T-helper 1 cell treated with Interleukin-12 subunit alpha and Interleukin-12 subunit beta and Interleukin-4 antibody, amounts not matched to agents 30 μg/mL and 1 μg/mL, for 36 hours (primary cell): ENCODE measurements at regions not wholly inside any gene's neighbourhood (a gene's known extent, or its start where the extent isn't known, plus 50 kb on each side); places are given as distances from the start of the nearest gene placed in this dataset.

Experiments
- H3K27ac Mint-ChIP-seq: one replicate; pipeline ENCODE4 v1.8.0; 2021; ENCODE audit warnings: mild to moderate bottlenecking, mixed read lengths
- H3K27me3 Mint-ChIP-seq: one replicate; pipeline ENCODE4 v1.8.0; 2021; ENCODE audit warnings: low read depth, mixed read lengths
- H3K36me3 Mint-ChIP-seq: one replicate; pipeline ENCODE4 v1.8.0; 2021; ENCODE audit warnings: low read depth, mixed read lengths
- H3K4me1 Mint-ChIP-seq: one replicate; pipeline ENCODE4 v1.8.0; 2021; ENCODE audit warnings: low read depth, mixed read lengths
- H3K4me3 Mint-ChIP-seq: one replicate; pipeline ENCODE4 v1.8.0; 2021; ENCODE audit warnings: mild to moderate bottlenecking, moderate library complexity, mixed read lengths
- H3K9me3 Mint-ChIP-seq: one replicate; pipeline ENCODE4 v1.8.0; 2021; ENCODE audit warnings: mixed read lengths

DNA sequence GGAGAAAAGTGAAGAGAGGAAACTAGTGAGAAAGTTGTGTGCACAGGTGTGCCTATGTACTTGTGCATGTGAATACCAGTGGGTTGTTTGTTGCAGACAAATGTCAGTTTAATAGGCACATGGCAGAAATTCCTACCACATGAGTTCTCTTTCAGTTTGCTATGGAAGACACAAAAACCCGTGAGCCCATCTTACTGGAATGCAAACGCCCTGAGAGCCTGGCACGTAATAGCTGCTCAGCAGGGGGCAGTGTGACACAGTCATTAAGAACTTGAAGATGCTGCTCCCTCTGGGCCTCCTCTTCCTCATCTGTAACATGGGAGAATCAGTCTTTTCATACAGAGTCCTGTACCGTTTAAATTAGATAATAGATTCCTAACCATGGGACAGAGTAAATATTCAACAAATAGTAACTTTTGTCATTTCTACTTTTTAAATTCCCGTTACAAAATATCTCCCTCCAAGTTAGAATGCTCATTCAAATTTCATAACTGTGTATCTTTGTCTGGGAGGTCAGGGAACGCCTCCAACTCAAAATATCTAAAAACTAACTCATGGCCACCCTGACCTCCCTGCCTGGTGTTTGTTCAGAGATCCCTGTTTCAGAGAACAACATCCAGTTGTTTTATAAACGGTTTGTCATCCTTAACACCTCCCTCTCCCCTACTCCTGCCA is 802.9 kb downstream of the MAFB start:
- Mint-ChIP-seq H3K27ac (no peak overlapping the region), H3K27me3 (no peaks in the 10 kb centered on the region), H3K4me3 (no peak overlapping the region), H3K4me1 (no peaks in the 10 kb centered on the region), H3K36me3 (no peaks in the 10 kb centered on the region), H3K9me3 (no peaks in the 10 kb centered on the region)

- no peaks in the 10 kb centered on the region for H3K27me3 Mint-ChIP-seq
- no peaks in the 10 kb centered on the region for H3K36me3 Mint-ChIP-seq
- H3K4me3 Mint-ChIP-seq = no peak overlapping the region
- no peaks in the 10 kb centered on the region for H3K9me3 Mint-ChIP-seq
- H3K4me1 Mint-ChIP-seq = no peaks in the 10 kb centered on the region
- no peak overlapping the region for H3K27ac Mint-ChIP-seq
Observed at GRCh38 chr20:39882806-39883205, 806.2 kb downstream of the MAFB start.

DNA sequence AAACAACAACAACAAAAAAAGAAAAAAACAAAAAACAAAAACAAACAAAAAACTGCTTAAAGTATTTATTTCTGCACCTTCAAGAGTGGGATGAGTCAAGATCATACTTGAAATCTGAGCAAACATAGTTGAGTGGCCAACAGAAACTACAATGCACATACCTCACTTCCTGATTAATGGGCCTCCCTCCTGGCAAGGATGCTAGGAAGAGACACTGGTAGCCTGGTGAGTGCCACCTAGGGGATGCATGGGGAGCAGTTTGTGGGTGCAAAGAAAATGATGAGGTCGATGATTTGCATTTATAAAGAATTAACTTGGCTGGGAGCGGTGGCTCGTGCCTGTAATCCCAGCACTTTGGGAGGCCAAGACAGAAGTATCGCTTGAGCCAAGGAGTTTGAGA is 808.1 kb downstream of the MAFB start:
- no peaks in the 10 kb centered on the region for H3K9me3 Mint-ChIP-seq

GRCh38 chr20:39879296-39879695 is 809.7 kb downstream of the MAFB start:
- Mint-ChIP-seq H3K4me3 (no peak overlapping the region), H3K27ac (no peak overlapping the region), H3K36me3 (no peaks in the 10 kb centered on the region), H3K4me1 (no peaks in the 10 kb centered on the region), H3K9me3 (no peaks in the 10 kb centered on the region), H3K27me3 (no peaks in the 10 kb centered on the region)

More for the DNA sequence above, 808.1 kb downstream of the MAFB start:
- Mint-ChIP-seq H3K36me3 (no peaks in the 10 kb centered on the region), H3K4me3 (no peak overlapping the region), H3K27me3 (no peaks in the 10 kb centered on the region), H3K27ac (no peak overlapping the region), H3K4me1 (no peaks in the 10 kb centered on the region)

DNA sequence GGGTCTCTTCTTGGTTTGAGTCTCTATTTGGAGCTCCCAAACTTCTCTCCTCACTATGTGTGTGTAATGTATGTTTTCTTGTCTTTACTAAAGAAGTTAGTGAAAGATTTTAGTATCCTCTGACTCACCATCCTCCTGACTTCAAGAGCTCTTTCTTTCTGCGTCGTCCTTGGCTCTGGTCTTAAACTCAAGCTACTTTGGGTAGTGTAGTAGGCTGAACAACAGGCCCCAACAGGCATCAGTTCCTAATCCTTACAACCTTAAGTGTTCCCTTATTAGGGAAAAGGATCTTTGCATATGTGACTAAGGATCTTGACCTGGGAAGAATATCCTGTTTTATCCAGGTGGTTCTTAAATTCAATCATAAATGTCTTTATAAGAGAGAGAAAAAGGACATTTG is 810.2 kb downstream of the MAFB start:
- Mint-ChIP-seq H3K4me3 (no peak overlapping the region), H3K4me1 (no peaks in the 10 kb centered on the region), H3K36me3 (no peaks in the 10 kb centered on the region), H3K9me3 (no peaks in the 10 kb centered on the region), H3K27me3 (no peaks in the 10 kb centered on the region), H3K27ac (no peak overlapping the region)

DNA sequence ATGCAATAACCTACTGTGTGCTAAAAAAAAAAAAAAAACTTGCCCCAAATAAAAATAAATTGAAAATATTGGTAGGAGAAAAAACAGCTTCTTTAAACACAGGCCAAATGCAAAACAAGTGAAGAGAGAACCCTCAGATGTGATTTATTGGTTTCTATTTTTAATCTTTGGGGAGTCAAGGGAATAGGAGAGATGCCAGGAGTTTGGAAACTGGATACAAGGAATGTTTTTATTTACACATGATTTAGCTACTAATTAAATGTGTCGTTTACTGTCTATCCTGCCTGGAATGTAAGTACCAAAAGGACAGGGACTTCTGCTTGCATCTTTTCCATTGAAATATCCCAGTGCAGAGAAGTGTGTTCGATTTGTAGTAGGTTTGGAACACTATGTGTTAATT is 810.7 kb downstream of the MAFB start:
- Mint-ChIP-seq H3K36me3 (no peaks in the 10 kb centered on the region), H3K27ac (no peak overlapping the region), H3K9me3 (no peaks in the 10 kb centered on the region), H3K4me1 (no peaks in the 10 kb centered on the region), H3K4me3 (no peak overlapping the region), H3K27me3 (no peaks in the 10 kb centered on the region)

- no peaks in the 10 kb centered on the region for H3K27me3 Mint-ChIP-seq
- no peak overlapping the region for H3K27ac Mint-ChIP-seq
- no peak overlapping the region for H3K4me3 Mint-ChIP-seq
- no peaks in the 10 kb centered on the region for H3K9me3 Mint-ChIP-seq
- no peaks in the 10 kb centered on the region for H3K4me1 Mint-ChIP-seq
- no peaks in the 10 kb centered on the region for H3K36me3 Mint-ChIP-seq
Observed at GRCh38 chr20:39877788-39878187, 811.2 kb downstream of the MAFB start.

DNA sequence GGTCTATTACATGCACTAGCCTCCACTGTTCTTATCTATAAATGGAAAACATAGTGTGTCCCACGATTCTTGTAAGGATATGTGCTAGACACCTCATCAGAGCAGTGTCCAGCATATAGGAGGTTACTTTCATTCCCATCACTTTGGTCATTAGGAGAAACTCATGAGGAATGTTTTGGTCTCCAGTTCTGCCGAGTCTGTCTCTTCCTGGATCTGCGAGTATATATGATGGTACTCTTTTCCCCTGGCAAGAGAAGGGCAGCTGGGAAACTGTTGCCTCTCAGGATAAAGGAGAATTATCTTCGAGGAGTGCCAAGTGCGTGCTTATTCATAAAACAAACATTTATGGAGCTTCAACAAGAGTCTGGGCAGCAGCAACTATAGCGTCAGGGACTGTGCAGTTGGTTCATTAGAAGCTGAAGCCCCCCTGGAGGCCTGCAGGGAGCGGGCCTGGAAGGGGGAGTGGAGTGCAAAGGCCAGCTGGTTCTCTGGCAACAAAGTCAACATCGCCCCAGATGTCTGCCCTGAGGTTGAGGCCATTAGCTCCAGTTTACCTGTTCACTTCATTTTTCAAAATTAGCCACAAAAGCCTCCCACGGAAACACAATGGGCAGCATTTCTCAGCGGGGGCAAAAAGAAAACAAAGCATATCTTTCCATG is 811.9 kb downstream of the MAFB start:
- Mint-ChIP-seq H3K27me3 (no peaks in the 10 kb centered on the region), H3K36me3 (no peaks in the 10 kb centered on the region), H3K9me3 (no peaks in the 10 kb centered on the region), H3K27ac (no peak overlapping the region), H3K4me3 (no peak overlapping the region), H3K4me1 (no peaks in the 10 kb centered on the region)

GRCh38 chr20:39875492-39876110 is 813.4 kb downstream of the MAFB start:
- no peaks in the 10 kb centered on the region for H3K9me3 Mint-ChIP-seq
- H3K4me1 Mint-ChIP-seq = no peaks in the 10 kb centered on the region
- H3K27ac Mint-ChIP-seq = no peak overlapping the region
- no peaks in the 10 kb centered on the region for H3K36me3 Mint-ChIP-seq
- H3K4me3 Mint-ChIP-seq = no peak overlapping the region
- no peaks in the 10 kb centered on the region for H3K27me3 Mint-ChIP-seq

- H3K4me3 Mint-ChIP-seq = no peak overlapping the region
- H3K36me3 Mint-ChIP-seq = no peaks in the 10 kb centered on the region
- H3K27ac Mint-ChIP-seq = no peak overlapping the region
- no peaks in the 10 kb centered on the region for H3K4me1 Mint-ChIP-seq
- H3K9me3 Mint-ChIP-seq = no peaks in the 10 kb centered on the region
- H3K27me3 Mint-ChIP-seq = no peaks in the 10 kb centered on the region
Observed at GRCh38 chr20:39874049-39874893, 814.8 kb downstream of the MAFB start.

DNA sequence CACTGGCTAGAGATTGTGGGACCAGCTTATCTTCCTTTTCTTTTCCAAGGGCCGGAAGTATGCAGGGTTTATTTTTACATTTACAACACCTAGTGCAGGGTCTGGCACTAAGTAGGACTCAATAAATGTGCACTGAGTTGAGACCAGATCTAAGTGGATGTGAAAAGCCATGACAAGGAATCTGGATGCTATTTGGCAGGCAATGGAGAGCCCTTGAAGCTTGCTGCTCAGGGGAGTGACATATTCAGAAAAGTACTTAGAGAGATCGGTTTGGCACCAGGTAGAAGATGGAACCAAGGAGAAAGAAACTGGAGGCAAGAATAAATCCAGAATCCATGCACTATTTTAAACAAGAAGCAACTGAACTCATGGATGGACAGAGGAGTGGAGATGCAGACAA is 815.8 kb downstream of the MAFB start:
- no peaks in the 10 kb centered on the region for H3K36me3 Mint-ChIP-seq
- no peak overlapping the region for H3K27ac Mint-ChIP-seq

GRCh38 chr20:39871013-39871412 is 818.0 kb downstream of the MAFB start:
- H3K4me1 Mint-ChIP-seq = no peaks in the 10 kb centered on the region
- no peaks in the 10 kb centered on the region for H3K27me3 Mint-ChIP-seq
- no peak overlapping the region for H3K27ac Mint-ChIP-seq
- no peak overlapping the region for H3K4me3 Mint-ChIP-seq
- no peaks in the 10 kb centered on the region for H3K36me3 Mint-ChIP-seq
- H3K9me3 Mint-ChIP-seq = no peaks in the 10 kb centered on the region

More for the DNA sequence above, 815.8 kb downstream of the MAFB start:
- no peaks in the 10 kb centered on the region for H3K27me3 Mint-ChIP-seq
- H3K4me3 Mint-ChIP-seq = no peak overlapping the region
- H3K9me3 Mint-ChIP-seq = no peaks in the 10 kb centered on the region
- H3K4me1 Mint-ChIP-seq = no peaks in the 10 kb centered on the region

- H3K4me3 Mint-ChIP-seq = no peak overlapping the region
Observed at GRCh38 chr20:39865446-39865845, 823.6 kb downstream of the MAFB start.

GRCh38 chr20:39862470-39862891 is 826.6 kb downstream of the MAFB start:
- H3K27me3 Mint-ChIP-seq = no peaks in the 10 kb centered on the region
- no peaks in the 10 kb centered on the region for H3K36me3 Mint-ChIP-seq
- no peak overlapping the region for H3K4me3 Mint-ChIP-seq
- no peaks in the 10 kb centered on the region for H3K4me1 Mint-ChIP-seq
- H3K9me3 Mint-ChIP-seq = no peaks in the 10 kb centered on the region
- no peak overlapping the region for H3K27ac Mint-ChIP-seq

More at GRCh38 chr20:39865446-39865845, 823.6 kb downstream of the MAFB start:
- no peaks in the 10 kb centered on the region for H3K27me3 Mint-ChIP-seq
- H3K36me3 Mint-ChIP-seq = no peaks in the 10 kb centered on the region
- no peak overlapping the region for H3K27ac Mint-ChIP-seq
- H3K4me1 Mint-ChIP-seq = no peaks in the 10 kb centered on the region
- no peaks in the 10 kb centered on the region for H3K9me3 Mint-ChIP-seq
